ENCODE measurements at regions not wholly inside any gene's neighbourhood (a gene's known extent, or its start where the extent isn't known, plus 50 kb on each side); places are given as distances from the start of the nearest gene placed in this dataset.

GRCh38 chr1:29499104-29499650 lies 262.9 kb downstream of the PTPRU start:
- no peak for TF ChIP-seq GATA3 (IDR thresholded peaks at IDR 0.05; ENCODE audit: low read depth, low read length)
- TF ChIP-seq GATA2 (IDR thresholded peaks at IDR 0.05; ENCODE audit: low read depth, low read length), result no peak

Measured in SH-SY5Y (cell line).